NCI-H446 (cell line): ENCODE measurements at regions not wholly inside any gene's neighbourhood (a gene's known extent, or its start where the extent isn't known, plus 50 kb on each side); places are given as distances from the start of the nearest gene placed in this dataset.
"Not testable (repeated sequence)": the region's sequence is repeated elsewhere in the genome, so short reads cannot be mapped to it uniquely, and the experiment has no call there.

Experiments used
- DNase-seq, 2 experiments: peaks; one replicate each; lab custom pipeline; 2025; lab: John Stamatoyannopoulos, UW

- no peak for DNase-seq
Observed at GRCh38 chr5:152051499-152052454, 127.1 kb upstream of the GLRA1 start.

DNA sequence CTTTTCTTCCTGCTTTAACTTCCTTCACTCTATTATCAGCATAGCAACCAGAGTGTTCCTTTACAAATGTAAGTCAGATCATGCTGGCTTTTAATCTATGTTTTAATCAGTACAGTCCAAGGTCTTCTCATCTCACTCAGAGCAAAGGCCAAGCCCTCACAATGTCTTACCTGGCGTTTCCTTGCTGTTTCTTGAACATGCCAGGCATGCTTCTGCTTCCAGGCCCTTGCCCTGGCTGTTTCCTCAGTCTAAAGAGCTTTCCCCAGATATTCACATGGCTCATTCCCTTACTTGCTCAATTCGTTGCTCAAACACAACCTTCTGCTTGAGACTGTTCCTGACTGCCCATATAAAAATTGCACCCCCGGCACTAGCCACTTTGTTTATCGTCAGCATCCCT lies 121.7 kb upstream of the GLRA1 start:
- no peak for DNase-seq

- DNase-seq, result not testable (repeated sequence)
Observed at GRCh38 chr5:152038856-152039255, 114.2 kb upstream of the GLRA1 start.

- not testable (repeated sequence) for DNase-seq
Observed at GRCh38 chr5:152026328-152027024, 101.8 kb upstream of the GLRA1 start.

DNA sequence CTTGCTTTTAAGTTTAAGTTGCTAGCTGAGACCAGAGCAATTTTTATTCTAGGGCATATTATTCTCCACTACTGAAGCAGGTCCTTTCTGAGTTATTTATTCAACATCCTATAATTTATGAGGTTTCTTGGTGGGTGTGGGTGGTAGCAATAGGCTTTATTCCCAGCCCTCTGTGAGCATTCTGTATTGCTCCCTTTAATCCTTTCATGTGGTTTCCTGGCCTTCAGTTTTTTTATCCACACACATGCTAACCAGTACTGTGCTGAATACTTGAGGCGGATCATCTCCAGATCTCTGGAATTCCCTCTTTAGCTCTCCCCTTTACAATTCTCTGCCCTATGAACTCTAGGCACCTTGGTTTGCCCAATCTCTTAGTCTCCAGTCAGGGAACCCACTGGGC lies 91.8 kb upstream of the GLRA1 start:
- DNase-seq, result no peak

GRCh38 chr5:152007653-152008335 lies 83.1 kb upstream of the GLRA1 start:
- no peak for DNase-seq

DNA sequence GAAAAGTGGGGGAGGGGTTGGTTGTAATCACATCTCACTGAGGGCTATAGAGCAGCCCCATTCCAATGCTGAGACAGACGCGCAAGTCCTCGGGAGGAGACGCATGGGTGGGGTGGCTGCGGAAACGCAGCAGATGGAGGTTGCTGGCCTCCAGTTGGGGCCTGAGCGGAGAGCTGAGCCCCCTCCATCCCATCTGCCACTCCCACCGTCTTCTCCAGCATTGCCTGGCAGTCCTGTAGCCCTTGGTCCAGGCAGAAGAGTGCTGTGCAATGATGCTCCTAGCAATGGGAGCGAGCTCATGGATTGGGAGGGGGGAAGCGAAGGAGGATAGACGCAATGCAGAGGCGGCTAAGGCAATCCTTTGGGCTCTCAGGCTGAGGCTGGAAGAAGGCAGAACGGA lies 79.4 kb upstream of the GLRA1 start:
- DNase-seq, result no peak
